Stimulated activated effector memory CD8-positive, alpha-beta T cell treated with anti-CD3 and anti-CD28 coated beads, Interleukin-12 subunit alpha, Interleukin-12 subunit beta, amount 100 ng/mL, for 72 hours (primary cell): ENCODE measurements at regions not wholly inside any gene's neighbourhood (a gene's known extent, or its start where the extent isn't known, plus 50 kb on each side); places are given as distances from the start of the nearest gene placed in this dataset.
"Not testable (repeated sequence)": the region's sequence is repeated elsewhere in the genome, so short reads cannot be mapped to it uniquely, and the experiment has no call there.

Source experiments
- ATAC-seq: fragments of 150-1000 bp; cut with Tn5 transposase; 2 replicates; pipeline ENCODE4 v1.10.0; 2021
- DNase-seq, 2 donors: peaks; one replicate each; pipeline ENCODE4 v3.0.0; 2021 to 2022; ENCODE audit warnings: low spot score in 2 of 2
- H3K27ac Mint-ChIP-seq: one replicate; pipeline ENCODE4 v1.8.0; 2022; ENCODE audit warnings: mild to moderate bottlenecking, mixed read lengths
- H3K36me3 Mint-ChIP-seq: one replicate; pipeline ENCODE4 v1.8.0; 2022; ENCODE audit warnings: mild to moderate bottlenecking, mixed read lengths
- H3K4me1 Mint-ChIP-seq: one replicate; pipeline ENCODE4 v1.8.0; 2022; ENCODE audit warnings: mixed read lengths
- H3K4me3 Mint-ChIP-seq: one replicate; pipeline ENCODE4 v1.8.0; 2022; ENCODE audit warnings: mild to moderate bottlenecking, mixed read lengths
- H3K9me3 Mint-ChIP-seq: one replicate; pipeline ENCODE4 v1.8.0; 2022; ENCODE audit warnings: mixed read lengths

DNA sequence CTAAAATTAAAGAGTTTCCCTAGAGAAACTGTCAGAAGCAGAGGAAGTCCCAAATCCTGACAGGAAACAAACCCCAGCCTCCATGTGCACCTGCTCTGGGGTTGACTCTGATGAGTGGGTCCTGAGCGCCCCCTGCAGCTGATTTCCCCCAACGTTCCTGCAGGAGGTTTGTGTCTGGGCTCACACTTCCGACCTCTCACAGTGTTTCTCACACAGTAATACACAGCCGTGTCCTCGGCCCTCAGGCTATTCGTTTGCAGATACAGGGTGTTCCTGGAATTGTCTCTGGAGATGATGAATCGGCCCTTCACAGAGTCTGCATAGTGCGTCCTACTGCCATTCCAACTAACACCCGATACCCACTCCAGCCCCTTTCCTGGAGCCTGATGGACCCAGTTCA, 862.8 kb downstream of the TMEM121 start:
- not testable (repeated sequence) for H3K36me3 Mint-ChIP-seq, H3K27ac Mint-ChIP-seq, ATAC-seq, DNase-seq, H3K9me3 Mint-ChIP-seq, H3K4me3 Mint-ChIP-seq
- H3K4me1 Mint-ChIP-seq = peaks cover 39% of the 10 kb centered on the region

DNA sequence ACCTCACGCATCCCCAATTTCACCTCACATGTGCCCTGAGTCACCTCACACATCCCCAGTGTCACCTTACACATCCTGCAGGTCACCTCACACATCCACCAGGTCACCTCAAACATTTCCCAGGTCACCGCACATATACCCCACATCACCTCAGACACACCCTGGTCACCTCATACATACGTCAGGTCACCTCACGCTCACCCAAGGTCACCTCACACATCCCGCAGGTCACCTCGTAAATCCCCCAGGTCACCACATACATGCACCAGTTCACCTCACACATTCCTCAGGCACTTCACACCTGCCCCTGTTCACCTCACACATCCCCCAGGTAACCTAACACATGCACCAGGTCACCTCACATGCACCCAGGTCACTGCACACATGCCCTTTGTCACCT, 864.0 kb downstream of the TMEM121 start:
- Mint-ChIP-seq H3K4me1 (peaks cover 46% of the 10 kb centered on the region), H3K9me3 (no peaks in the 10 kb centered on the region), H3K36me3 (no peaks in the 10 kb centered on the region), H3K27ac (peak overlapping the region; percentile 45), H3K4me3 (no peak overlapping the region)
- peak; percentile 46 for ATAC-seq
- DNase-seq = no peak

DNA sequence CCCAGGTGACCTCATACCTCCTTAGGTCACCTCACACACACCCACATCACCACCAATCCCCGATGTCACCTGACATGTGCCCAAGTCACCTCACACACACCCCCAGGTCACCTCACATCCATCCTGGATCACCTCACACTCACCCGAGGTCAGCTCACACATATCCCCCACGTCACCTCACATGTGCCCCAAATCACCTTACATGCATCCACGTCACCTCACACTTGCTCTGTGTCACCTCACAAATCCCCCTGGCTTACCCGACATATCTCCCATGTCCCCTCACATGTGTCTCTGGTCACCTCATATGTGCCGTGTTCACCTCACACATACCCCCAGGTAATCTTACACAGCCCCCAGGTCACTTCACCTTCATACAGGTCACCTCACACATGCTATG, 864.6 kb downstream of the TMEM121 start:
- Mint-ChIP-seq H3K36me3 (no peaks in the 10 kb centered on the region), H3K27ac (peak overlapping the region; percentile 45), H3K9me3 (no peaks in the 10 kb centered on the region), H3K4me3 (no peak overlapping the region), H3K4me1 (peaks cover 52% of the 10 kb centered on the region)
- DNase-seq (no peak), ATAC-seq (no peak)

GRCh38 chr14:106393742-106394141, 867.4 kb downstream of the TMEM121 start:
- Mint-ChIP-seq H3K9me3 (no peaks in the 10 kb centered on the region), H3K27ac (no peak overlapping the region), H3K4me1 (peaks cover 57% of the 10 kb centered on the region), H3K36me3 (no peaks in the 10 kb centered on the region), H3K4me3 (no peak overlapping the region)
- ATAC-seq = no peak
- DNase-seq = no peak

GRCh38 chr14:106395456-106396050, 869.2 kb downstream of the TMEM121 start:
- Mint-ChIP-seq H3K27ac (peak overlapping the region; percentile 77), H3K9me3 (no peaks in the 10 kb centered on the region), H3K4me1 (peaks cover 39% of the 10 kb centered on the region), H3K4me3 (peak overlapping the region; percentile 64), H3K36me3 (no peaks in the 10 kb centered on the region)
- peak; percentile 87 for ATAC-seq
- DNase-seq = peak in 1 of 2 donors; percentile 67

DNA sequence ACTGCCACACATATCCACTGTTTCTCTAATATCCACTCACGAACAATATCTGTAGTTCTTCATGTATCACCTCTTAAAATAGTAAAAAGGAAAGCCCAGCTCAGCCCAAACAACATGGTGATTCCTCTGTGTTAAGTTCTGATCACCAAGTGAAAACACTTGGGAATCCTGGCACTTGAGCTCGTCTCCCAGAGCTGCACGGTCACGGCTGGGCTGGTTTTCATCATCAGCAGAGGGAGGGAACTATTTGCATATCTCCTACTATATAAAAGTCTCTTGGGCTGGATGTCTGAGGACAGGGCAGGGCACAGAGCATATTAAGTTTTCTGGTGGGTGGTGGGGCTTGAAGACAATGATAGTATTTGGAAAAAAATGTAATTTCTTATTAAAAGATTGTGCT, 870.6 kb downstream of the TMEM121 start:
- Mint-ChIP-seq H3K9me3 (no peaks in the 10 kb centered on the region), H3K36me3 (no peaks in the 10 kb centered on the region), H3K27ac (peak overlapping the region; percentile 62), H3K4me1 (peaks cover 32% of the 10 kb centered on the region), H3K4me3 (peak overlapping the region; percentile 64)
- no peak for DNase-seq
- no peak for ATAC-seq

GRCh38 chr14:106398931-106399331, 872.5 kb downstream of the TMEM121 start:
- not testable (repeated sequence) for H3K36me3 Mint-ChIP-seq, H3K9me3 Mint-ChIP-seq
- DNase-seq (peak; percentile 32 to 67), ATAC-seq (peak; percentile 73)
- H3K4me3 Mint-ChIP-seq = peak overlapping the region; percentile 64
- peaks cover 25% of the 10 kb centered on the region for H3K4me1 Mint-ChIP-seq
- peak overlapping the region; percentile 62 for H3K27ac Mint-ChIP-seq

DNA sequence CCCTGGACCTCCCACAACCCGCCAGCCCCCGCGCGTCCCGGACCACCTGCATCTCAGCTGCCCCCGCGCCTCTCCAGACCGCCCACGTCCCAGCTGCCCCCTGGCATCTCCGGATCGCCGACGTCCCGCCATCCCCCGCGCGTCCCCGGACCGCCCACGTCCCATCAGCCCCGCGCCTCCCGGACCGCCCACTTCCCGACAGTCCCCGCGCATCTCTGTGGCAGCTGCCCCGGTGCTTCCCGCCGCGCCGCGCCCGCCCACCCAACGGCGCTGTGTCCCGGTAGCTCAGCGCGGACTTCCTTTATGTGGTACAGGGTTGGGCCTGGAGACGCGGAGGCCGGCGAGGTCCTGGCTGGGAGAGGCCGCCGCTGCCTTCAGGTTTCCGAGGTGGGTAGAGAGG, 874.9 kb downstream of the TMEM121 start:
- not testable (repeated sequence) for H3K27ac Mint-ChIP-seq, DNase-seq, ATAC-seq, H3K9me3 Mint-ChIP-seq, H3K4me3 Mint-ChIP-seq, H3K36me3 Mint-ChIP-seq, H3K4me1 Mint-ChIP-seq

DNA sequence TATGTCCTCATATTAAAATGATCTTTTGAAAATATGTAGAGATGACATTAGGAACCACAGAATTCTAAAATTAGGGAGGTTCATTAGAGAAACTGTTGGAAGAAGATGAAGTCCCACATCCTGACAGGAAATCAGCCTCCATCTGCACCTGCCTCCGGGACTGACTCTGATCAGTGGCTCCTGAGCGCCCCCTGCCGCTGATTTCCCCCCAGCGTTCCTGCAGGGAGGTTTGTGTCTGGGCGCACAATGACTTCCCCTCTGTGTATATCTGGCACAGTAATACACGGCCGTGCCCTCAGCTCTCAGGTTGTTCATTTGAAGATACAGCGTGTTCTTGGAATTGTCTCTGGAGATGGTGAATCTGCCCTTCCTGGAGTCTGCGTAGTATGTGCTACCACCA, 883.8 kb downstream of the TMEM121 start:
- peak; percentile 36 for ATAC-seq
- H3K4me1 Mint-ChIP-seq, H3K9me3 Mint-ChIP-seq, H3K36me3 Mint-ChIP-seq, H3K27ac Mint-ChIP-seq, H3K4me3 Mint-ChIP-seq: not testable (repeated sequence)
- DNase-seq = peak; percentile 48 to 80

DNA sequence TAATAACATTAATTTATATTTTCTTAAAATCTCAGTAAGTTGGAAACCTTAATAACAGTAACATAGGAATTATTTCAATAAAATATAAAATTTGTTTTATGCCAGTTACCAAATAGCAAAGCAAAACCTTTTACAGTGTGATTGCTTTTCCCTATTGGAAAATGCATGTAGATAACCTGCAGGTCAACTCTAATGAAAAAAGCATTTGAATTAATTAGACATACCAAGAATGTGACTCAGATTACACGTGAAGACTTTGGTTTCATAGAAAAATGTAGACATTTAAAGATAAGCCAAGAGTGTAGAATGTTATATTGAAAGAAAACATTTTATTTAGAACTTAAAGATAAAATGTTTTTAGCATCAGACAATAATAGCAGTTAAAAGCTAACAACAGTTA, 888.1 kb downstream of the TMEM121 start:
- H3K4me3 Mint-ChIP-seq = no peak overlapping the region
- no peak for DNase-seq
- H3K4me1 Mint-ChIP-seq = no peaks in the 10 kb centered on the region
- ATAC-seq = no peak
- H3K27ac Mint-ChIP-seq = no peak overlapping the region
- no peaks in the 10 kb centered on the region for H3K36me3 Mint-ChIP-seq
- H3K9me3 Mint-ChIP-seq = no peaks in the 10 kb centered on the region

DNA sequence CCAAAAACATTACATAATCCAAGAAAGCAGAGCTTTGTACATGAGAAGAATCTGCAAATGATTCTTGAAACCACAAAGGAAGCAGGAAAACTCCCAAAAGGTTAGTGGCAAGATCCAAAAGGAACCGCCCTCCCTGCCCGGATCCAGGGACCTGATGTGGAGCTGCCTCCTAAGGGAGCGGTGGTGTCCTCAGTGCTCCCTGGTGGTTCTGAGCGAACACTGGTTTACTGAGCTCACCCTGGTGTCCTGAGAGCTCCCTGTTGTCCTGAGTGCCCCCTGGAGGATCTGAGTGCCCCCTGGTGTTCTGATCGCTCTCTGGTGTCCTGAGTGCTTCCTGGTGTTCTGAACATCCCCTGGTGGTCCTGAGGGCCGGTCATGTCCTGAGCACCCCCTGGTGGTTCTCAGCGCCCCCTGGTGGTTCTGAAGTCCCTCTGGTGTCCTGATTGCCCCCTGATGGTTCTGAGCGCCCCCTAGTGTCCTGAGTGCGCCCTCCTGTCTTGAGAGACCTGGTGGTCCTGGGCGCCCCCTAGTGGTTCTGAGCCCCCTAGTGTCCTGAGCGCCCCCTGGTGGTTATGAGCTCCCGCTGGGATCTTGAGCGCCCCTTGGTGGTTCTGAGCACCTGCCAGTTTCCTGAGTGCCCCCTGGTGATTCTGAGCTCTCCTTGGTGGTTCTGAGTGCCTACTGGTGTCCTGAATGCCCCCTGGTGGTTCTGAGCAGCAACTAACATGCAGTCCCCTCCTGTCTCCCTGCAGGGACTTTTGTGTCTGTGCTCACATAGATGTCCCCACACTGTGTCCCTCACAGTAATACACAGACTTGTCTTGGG, 891.1 kb downstream of the TMEM121 start:
- peak; percentile 94 for ATAC-seq
- DNase-seq = peak; percentile 96 to 100
- H3K9me3 Mint-ChIP-seq = no peaks in the 10 kb centered on the region
- no peaks in the 10 kb centered on the region for H3K36me3 Mint-ChIP-seq
- H3K4me3 Mint-ChIP-seq = no peak overlapping the region
- H3K4me1 Mint-ChIP-seq = no peaks in the 10 kb centered on the region
- no peak overlapping the region for H3K27ac Mint-ChIP-seq

GRCh38 chr14:106419376-106419965, 893.1 kb downstream of the TMEM121 start:
- H3K4me3 Mint-ChIP-seq = no peak overlapping the region
- no peaks in the 10 kb centered on the region for H3K9me3 Mint-ChIP-seq
- H3K27ac Mint-ChIP-seq = no peak overlapping the region
- no peaks in the 10 kb centered on the region for H3K4me1 Mint-ChIP-seq
- H3K36me3 Mint-ChIP-seq = no peaks in the 10 kb centered on the region
- ATAC-seq = no peak
- no peak for DNase-seq

DNA sequence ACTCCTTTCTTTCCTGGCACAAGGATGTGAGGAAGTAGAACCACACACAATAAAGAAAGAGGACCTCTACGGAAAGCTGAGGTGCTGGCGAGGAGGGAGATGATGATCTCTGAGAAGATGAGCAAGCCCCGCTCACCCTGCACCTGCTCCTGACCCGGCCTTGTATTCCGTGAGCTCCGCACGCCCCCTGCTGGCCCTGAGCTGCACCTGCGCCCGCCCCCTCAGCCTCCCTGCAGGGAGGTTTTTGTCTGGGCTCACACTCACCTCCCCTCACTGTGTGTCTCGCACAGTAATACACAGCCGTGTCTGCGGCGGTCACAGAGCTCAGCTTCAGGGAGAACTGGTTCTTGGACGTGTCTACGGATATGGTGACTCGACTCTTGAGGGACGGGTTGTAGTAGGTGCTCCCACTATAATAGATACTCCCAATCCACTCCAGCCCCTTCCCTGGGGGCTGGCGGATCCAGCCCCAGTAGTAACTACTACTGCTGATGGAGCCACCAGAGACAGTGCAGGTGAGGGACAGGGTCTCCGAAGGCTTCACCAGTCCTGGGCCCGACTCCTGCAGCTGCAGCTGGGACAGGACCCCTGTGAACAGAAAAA, 895.1 kb downstream of the TMEM121 start:
- not testable (repeated sequence) for H3K36me3 Mint-ChIP-seq, H3K4me1 Mint-ChIP-seq, H3K9me3 Mint-ChIP-seq, H3K4me3 Mint-ChIP-seq
- H3K27ac Mint-ChIP-seq = peak overlapping the region; percentile 8
- DNase-seq (peak in 1 of 2 donors; percentile 80), ATAC-seq (peak; percentile 79)

GRCh38 chr14:106422066-106422465, 895.7 kb downstream of the TMEM121 start:
- no peaks in the 10 kb centered on the region for H3K4me1 Mint-ChIP-seq
- ATAC-seq = no peak
- peak overlapping the region; percentile 8 for H3K27ac Mint-ChIP-seq
- H3K9me3 Mint-ChIP-seq = no peaks in the 10 kb centered on the region
- no peaks in the 10 kb centered on the region for H3K36me3 Mint-ChIP-seq
- H3K4me3 Mint-ChIP-seq = no peak overlapping the region
- DNase-seq = no peak

DNA sequence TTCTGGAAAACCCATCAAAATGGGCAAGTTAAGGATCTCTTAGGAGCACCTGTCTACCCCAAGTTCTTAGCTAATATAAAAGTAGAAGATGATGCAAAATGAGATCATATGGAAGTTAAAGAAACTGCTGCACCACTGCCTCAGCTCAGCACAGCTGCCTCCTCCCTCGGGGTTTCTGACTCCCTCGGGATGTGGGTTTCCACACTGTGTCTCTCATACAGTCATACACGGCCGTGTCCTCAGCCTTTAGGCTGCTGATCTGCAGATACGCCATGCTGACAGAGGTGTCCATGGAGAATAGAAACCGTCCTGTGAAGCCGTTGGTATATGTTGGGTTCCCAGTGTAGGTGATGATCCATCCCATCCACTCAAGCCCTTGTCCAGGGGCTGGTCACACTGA, 898.8 kb downstream of the TMEM121 start:
- H3K9me3 Mint-ChIP-seq, DNase-seq, H3K36me3 Mint-ChIP-seq, ATAC-seq, H3K4me1 Mint-ChIP-seq, H3K27ac Mint-ChIP-seq, H3K4me3 Mint-ChIP-seq: not testable (repeated sequence)
